A673 (cell line): ENCODE measurements at regions not wholly inside any gene's neighbourhood (a gene's known extent, or its start where the extent isn't known, plus 50 kb on each side); places are given as distances from the start of the nearest gene placed in this dataset.

Source experiments
- BruUV-seq: library from RNA; stranded (reverse); fragments of 400-500 nt; replicated peaks from 2 replicates; lab custom pipeline; 2021; lab: Mats Ljungman, UMichigan
- CTCF ChIA-PET: fragments of 300-600 bp; sonication (Branson Sonifier 250); formaldehyde crosslinking; loops from one replicate; lab custom pipeline; 2022; ENCODE audit warnings: antibody characterized with exemption; lab: Charles Lee
- POLR2A ChIA-PET: fragments of 300-600 bp; sonication (Branson Sonifier 250); formaldehyde crosslinking; loops from one replicate; lab custom pipeline; 2022; ENCODE audit warnings: antibody characterized with exemption; ENCODE audit not compliant: low non-redundant PET; lab: Charles Lee
- DNase-seq: peaks from one replicate; pipeline ENCODE4 v3.0.0-alpha.2; 2015; ENCODE audit warnings: low spot score
- H3K27ac ChIP-seq: fragments of 200-600 bp; sonication (generic); 2 replicates; pipeline ENCODE4 v1.5.1; 2016; ENCODE audit warnings: mixed run types, low read depth, mild to moderate bottlenecking, mixed read lengths, antibody characterized with exemption, low read length; ENCODE audit not compliant: poor library complexity, severe bottlenecking
- H3K27me3 ChIP-seq: fragments of 200-600 bp; sonication (generic); replicated peaks from 2 replicates; pipeline ENCODE4 v1.6.1; 2017; ENCODE audit warnings: mixed run types, low read depth, mild to moderate bottlenecking, mixed read lengths, antibody characterized with exemption, low read length; ENCODE audit not compliant: insufficient read depth, poor library complexity
- H3K36me3 ChIP-seq: fragments of 200-600 bp; sonication (generic); 2 replicates; pipeline ENCODE4 v1.6.1; 2016; ENCODE audit warnings: mixed run types, mild to moderate bottlenecking, mixed read lengths, antibody characterized with exemption, low read length; ENCODE audit not compliant: insufficient read depth, poor library complexity, severe bottlenecking
- H3K4me1 ChIP-seq: fragments of 200-600 bp; sonication (generic); 2 replicates; pipeline ENCODE4 v1.6.1; 2017; ENCODE audit warnings: mixed run types, mild to moderate bottlenecking, mixed read lengths, antibody characterized with exemption, low read length; ENCODE audit not compliant: insufficient read depth, poor library complexity, severe bottlenecking
- H3K4me3 ChIP-seq: fragments of 200-600 bp; sonication (generic); 2 replicates; pipeline ENCODE4 v1.5.1; 2016; ENCODE audit warnings: low read depth, mixed run types, mild to moderate bottlenecking, mixed read lengths, low read length; ENCODE audit not compliant: poor library complexity, severe bottlenecking
- H3K9me3 ChIP-seq: fragments of 200-600 bp; sonication (generic); 2 replicates; pipeline ENCODE4 v1.6.1; 2016; ENCODE audit warnings: mixed run types, low read depth, mild to moderate bottlenecking, mixed read lengths, antibody characterized with exemption, low read length; ENCODE audit not compliant: poor library complexity, severe bottlenecking
- EZH2 ChIP-seq: fragments of 200-600 bp; sonication (generic); IDR thresholded peaks from 2 replicates; pipeline ENCODE4 v1.6.1; 2017; ENCODE audit warnings: borderline replicate concordance, low read depth, mild to moderate bottlenecking, mixed read lengths, antibody characterized with exemption, low read length; ENCODE audit not compliant: poor library complexity, severe bottlenecking
- intact Hi-C: fragments of 100-400 bp; cut with micrococcal nuclease; formaldehyde crosslinking; loops from one replicate; pipeline ENCODE4 v1.10.0; 2022; ENCODE audit not compliant: unreplicated experiment
- TF ChIP-seq, protein P1 (sequence below): fragments of 300-800, 200-600 bp; sonication (generic); conservative IDR thresholded peaks from 2 replicates; pipeline ENCODE4 v1.5.1; 2017; ENCODE audit warnings: low read depth, mild to moderate bottlenecking, antibody characterized with exemption, low read length, moderate library complexity, mixed read lengths

DNA sequence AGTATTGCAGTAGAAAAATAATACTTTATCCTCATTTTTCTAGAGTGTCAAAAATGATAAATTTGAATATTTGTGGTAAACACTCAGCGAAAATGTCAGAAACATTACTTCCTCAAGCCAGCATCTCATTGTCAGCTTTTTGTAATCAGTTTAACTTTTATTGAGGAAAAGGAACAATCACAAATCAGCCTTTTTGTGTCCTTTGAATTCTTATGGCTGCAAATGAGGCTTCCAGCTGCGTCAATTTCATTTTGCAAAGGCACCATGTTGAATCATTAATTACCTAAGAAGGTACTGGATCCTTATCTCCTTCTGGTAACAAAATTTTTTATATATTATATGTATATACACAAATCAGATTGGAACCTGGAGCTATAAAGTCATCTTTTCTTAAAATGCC is 442.6 kb upstream of the CPEB2 start:
- TF ChIP-seq EZH2: no peak
- TF ChIP-seq, protein P1, sequence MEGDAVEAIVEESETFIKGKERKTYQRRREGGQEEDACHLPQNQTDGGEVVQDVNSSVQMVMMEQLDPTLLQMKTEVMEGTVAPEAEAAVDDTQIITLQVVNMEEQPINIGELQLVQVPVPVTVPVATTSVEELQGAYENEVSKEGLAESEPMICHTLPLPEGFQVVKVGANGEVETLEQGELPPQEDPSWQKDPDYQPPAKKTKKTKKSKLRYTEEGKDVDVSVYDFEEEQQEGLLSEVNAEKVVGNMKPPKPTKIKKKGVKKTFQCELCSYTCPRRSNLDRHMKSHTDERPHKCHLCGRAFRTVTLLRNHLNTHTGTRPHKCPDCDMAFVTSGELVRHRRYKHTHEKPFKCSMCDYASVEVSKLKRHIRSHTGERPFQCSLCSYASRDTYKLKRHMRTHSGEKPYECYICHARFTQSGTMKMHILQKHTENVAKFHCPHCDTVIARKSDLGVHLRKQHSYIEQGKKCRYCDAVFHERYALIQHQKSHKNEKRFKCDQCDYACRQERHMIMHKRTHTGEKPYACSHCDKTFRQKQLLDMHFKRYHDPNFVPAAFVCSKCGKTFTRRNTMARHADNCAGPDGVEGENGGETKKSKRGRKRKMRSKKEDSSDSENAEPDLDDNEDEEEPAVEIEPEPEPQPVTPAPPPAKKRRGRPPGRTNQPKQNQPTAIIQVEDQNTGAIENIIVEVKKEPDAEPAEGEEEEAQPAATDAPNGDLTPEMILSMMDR: no peak
- H3K9me3 ChIP-seq: peaks cover under 1% of the 10 kb centered on the region
- H3K4me3 ChIP-seq: no peak overlapping the region
- ChIA-PET CTCF (interaction anchor here (1.0 to 1.2 kb wide), 2 partner anchors 82 to 904 kb away, joined by 3 to 6 read pairs; no protein-coding TSS in a partner anchor), POLR2A (interaction anchor here (0.5 to 0.6 kb wide), 2 partner anchors 184 to 907 kb away, joined by 3 read pairs; no protein-coding TSS in a partner anchor)
- peaks cover 42% of the 10 kb centered on the region for H3K4me1 ChIP-seq
- BruUV-seq: no TSS peak
- H3K27ac ChIP-seq: peak overlapping the region; percentile 92
- intact Hi-C loops: loop anchor here (1.0 to 2.0 kb wide), 4 partner anchors 83 to 903 kb away; partner anchors contain the start of gene CPEB2
- H3K36me3 ChIP-seq: no peaks in the 10 kb centered on the region
- DNase-seq: peak; percentile 93
- H3K27me3 ChIP-seq: no peaks in the 10 kb centered on the region

DNA sequence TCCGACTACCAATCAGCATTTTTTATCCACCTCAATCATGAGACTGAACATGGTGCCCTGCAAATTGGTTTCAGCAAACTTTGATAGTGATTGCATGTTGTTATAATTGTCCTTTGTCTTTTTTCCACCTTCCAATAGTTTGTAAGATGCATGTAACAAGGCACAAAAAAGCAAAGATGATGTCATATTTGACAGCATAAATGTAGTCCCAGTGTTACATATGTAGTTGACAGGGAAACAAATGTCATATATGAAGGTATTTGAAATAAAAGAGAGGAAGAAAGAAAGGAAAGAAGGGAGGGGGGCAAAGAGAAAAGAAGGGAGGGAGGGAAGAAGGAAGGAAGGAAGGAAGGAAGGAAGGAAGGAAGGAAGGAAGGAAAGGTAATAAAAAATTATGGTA is 441.7 kb upstream of the CPEB2 start:
- BruUV-seq: no TSS peak
- intact Hi-C loops: loop anchor here (1.0 to 2.0 kb wide), 4 partner anchors 82 to 904 kb away; partner anchors contain the start of gene CPEB2
- Histone ChIP-seq H3K4me3 (no peak overlapping the region), H3K27me3 (no peaks in the 10 kb centered on the region), H3K27ac (peak overlapping the region; percentile 92), H3K9me3 (peaks cover 6% of the 10 kb centered on the region), H3K36me3 (no peaks in the 10 kb centered on the region), H3K4me1 (peaks cover 42% of the 10 kb centered on the region)
- POLR2A ChIA-PET: no interaction called here
- TF ChIP-seq, protein P1: no peak
- no peak for TF ChIP-seq EZH2
- peak; percentile 82 for DNase-seq
- CTCF ChIA-PET: no interaction called here

DNA sequence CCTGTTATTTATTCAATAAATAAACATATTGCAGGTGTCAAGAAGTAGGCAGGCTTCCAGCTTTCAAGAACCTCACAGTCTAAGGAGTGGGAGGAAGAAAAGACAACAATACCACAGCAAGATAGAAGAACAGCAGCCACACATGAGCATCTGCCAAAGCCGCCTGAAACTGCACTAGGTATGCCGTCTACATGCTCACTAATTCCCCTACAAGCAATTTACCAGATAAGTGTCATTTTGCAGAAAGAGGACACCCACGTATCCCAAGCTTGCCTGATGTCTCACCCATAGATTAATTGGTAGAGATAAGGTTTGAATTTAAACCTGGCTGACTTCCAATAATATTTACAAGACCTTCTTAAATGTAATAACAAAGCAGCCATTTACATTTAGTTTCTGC is 439.4 kb upstream of the CPEB2 start:
- Histone ChIP-seq H3K27me3 (no peaks in the 10 kb centered on the region), H3K9me3 (peaks cover 6% of the 10 kb centered on the region), H3K27ac (peak overlapping the region; percentile 82), H3K4me1 (peaks cover 42% of the 10 kb centered on the region), H3K36me3 (no peaks in the 10 kb centered on the region), H3K4me3 (no peak overlapping the region)
- intact Hi-C loops: no loop called here
- peak; percentile 52 for DNase-seq
- TF ChIP-seq, protein P1: no peak
- no peak for TF ChIP-seq EZH2
- BruUV-seq: no TSS peak
- CTCF ChIA-PET: no interaction called here
- POLR2A ChIA-PET: interaction anchor here (1.1 kb wide), 1 partner anchor 181 kb away, joined by 6 read pairs; no protein-coding TSS in a partner anchor
